ENCODE measurements at regions not wholly inside any gene's neighbourhood (a gene's known extent, or its start where the extent isn't known, plus 50 kb on each side); places are given as distances from the start of the nearest gene placed in this dataset.

GRCh38 chr1:177660188-177660587 is 309.7 kb downstream of the SEC16B start:
- TF ChIP-seq, protein P1, sequence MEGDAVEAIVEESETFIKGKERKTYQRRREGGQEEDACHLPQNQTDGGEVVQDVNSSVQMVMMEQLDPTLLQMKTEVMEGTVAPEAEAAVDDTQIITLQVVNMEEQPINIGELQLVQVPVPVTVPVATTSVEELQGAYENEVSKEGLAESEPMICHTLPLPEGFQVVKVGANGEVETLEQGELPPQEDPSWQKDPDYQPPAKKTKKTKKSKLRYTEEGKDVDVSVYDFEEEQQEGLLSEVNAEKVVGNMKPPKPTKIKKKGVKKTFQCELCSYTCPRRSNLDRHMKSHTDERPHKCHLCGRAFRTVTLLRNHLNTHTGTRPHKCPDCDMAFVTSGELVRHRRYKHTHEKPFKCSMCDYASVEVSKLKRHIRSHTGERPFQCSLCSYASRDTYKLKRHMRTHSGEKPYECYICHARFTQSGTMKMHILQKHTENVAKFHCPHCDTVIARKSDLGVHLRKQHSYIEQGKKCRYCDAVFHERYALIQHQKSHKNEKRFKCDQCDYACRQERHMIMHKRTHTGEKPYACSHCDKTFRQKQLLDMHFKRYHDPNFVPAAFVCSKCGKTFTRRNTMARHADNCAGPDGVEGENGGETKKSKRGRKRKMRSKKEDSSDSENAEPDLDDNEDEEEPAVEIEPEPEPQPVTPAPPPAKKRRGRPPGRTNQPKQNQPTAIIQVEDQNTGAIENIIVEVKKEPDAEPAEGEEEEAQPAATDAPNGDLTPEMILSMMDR (IDR thresholded peaks at IDR 0.05; ENCODE audit: low read depth, low read length, poor library complexity, severe bottlenecking), result no peak
- no peak for TF ChIP-seq EZH2phosphoT487 (IDR thresholded peaks at IDR 0.05; ENCODE audit: borderline replicate concordance, low read length)

All from DOHH2 (cell line).